ENCODE measurements at regions not wholly inside any gene's neighbourhood (a gene's known extent, or its start where the extent isn't known, plus 50 kb on each side); places are given as distances from the start of the nearest gene placed in this dataset.

DNA sequence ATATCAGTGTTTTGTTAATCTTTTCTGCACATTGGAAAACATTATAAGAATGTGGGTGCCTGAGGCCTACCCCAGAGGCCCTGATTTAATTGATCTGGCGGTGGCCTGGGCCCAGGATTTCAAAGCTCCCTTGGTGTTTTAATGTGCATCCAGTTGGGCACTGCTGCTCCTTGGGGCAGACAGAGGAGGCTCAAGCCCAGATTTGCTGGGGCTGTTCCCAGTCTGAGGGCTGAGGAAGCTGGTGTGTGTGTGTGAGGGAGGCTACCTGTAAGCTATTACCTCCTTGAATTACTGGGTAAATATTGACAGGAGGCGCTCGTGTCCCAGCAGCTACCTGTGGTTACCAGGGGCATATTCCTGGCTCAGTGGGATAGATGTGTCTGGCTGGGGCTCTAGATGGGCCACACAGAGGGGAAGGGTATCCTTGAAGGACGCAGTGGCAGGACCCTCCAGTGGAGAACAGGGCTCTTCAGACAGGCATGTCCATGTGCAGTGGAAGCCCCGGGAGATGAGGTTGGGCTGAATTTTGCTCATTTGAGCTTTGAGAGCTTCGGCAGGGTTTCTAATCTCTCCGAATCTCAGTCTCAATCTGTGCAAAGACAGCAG is 975.4 kb upstream of the ZNF722 start:
- TF ChIP-seq, protein P1, sequence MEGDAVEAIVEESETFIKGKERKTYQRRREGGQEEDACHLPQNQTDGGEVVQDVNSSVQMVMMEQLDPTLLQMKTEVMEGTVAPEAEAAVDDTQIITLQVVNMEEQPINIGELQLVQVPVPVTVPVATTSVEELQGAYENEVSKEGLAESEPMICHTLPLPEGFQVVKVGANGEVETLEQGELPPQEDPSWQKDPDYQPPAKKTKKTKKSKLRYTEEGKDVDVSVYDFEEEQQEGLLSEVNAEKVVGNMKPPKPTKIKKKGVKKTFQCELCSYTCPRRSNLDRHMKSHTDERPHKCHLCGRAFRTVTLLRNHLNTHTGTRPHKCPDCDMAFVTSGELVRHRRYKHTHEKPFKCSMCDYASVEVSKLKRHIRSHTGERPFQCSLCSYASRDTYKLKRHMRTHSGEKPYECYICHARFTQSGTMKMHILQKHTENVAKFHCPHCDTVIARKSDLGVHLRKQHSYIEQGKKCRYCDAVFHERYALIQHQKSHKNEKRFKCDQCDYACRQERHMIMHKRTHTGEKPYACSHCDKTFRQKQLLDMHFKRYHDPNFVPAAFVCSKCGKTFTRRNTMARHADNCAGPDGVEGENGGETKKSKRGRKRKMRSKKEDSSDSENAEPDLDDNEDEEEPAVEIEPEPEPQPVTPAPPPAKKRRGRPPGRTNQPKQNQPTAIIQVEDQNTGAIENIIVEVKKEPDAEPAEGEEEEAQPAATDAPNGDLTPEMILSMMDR (IDR thresholded peaks at IDR 0.05): no peak
- TF ChIP-seq POLR2AphosphoS5 (IDR thresholded peaks at IDR 0.05) (no peak), POLR2A (IDR thresholded peaks at IDR 0.05) (no peak), EP300 (IDR thresholded peaks at IDR 0.05; ENCODE audit: low read depth) (no peak)
